DMS114 treated with DMSO at 0.1 percent for 48 hours (cell line): ENCODE measurements at regions not wholly inside any gene's neighbourhood (a gene's known extent, or its start where the extent isn't known, plus 50 kb on each side); places are given as distances from the start of the nearest gene placed in this dataset.

ENCODE experiments used
- DNase-seq: peaks from one replicate; lab custom pipeline; 2025; ENCODE audit not compliant: unreplicated experiment; lab: John Stamatoyannopoulos, UW

DNA sequence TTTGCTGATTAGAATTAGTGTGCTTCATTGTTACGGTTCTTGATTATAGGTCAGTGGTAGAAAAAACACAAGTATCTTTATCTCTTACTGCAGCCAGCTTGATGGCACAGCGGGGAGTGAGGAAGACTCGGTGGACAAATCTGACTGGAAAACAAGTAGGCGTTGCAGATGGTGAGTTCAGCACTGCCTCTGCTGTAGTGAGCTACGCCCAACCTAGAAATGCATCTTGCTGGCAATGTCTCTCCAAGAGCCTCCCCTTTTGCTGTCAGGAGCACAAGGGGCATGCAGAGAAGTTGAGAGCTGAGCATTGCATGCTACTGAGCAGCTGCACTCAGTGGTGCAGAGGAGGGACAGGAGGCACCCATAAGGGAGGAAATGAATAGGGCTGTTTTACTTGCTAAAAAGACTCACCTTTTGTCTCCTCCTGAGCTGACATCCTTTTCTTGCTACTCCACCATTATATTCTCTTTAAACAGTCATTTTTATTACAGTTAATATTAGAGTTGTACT, 977.3 kb upstream of the ACVR2A start:
- no peak for DNase-seq

DNA sequence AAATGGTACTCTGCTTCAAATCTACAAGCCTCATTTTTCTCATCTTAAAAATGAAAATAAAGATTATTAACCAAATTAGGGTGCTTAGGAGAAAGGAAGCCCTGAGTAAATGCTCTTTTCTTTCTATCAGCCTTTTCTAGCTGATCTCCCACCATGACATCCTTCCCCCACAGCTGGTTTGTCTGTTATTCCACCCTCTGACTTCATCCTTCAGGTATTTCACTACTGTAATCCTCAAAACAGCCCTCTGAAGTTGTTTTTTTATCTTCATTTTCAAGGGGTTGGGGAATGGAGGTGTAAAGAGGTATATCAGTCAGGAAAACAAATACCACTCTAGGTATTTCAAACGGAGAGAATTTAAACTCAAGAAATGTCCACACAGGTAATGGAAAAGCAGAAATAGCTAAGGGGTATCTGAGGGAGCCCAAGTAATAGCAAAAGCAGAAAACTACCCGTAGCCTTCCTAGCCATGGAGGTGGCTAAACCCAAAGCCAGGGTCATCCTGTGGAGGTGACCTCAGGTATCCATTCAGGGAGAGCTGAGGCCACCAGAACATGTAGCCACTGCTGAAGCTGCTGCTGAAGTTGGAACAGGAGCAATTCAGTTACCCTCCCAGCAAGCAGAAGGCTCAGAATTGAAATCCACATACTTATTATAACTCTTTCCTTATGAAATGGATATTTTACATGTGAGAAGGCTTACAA, 990.9 kb upstream of the ACVR2A start:
- DNase-seq, result no peak

DNA sequence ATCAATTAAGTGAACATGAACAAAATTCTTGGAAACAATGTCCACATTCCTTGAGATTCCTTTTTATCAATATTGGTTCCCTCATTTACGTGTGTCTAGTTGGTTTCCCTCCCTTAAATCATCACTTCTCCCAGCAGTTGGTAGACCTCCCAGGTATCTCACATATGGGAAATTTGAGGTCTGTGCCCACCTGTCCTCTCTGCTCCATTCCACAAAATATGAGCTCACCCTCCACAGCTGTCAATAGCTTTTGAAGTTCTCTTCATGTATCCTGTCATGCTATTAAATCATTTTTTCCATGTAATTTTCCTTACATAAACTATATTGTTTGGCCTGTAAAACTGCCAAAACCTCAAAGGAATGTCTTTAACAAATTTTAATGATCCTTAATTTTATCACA, 992.2 kb upstream of the ACVR2A start:
- DNase-seq, result no peak

DNA sequence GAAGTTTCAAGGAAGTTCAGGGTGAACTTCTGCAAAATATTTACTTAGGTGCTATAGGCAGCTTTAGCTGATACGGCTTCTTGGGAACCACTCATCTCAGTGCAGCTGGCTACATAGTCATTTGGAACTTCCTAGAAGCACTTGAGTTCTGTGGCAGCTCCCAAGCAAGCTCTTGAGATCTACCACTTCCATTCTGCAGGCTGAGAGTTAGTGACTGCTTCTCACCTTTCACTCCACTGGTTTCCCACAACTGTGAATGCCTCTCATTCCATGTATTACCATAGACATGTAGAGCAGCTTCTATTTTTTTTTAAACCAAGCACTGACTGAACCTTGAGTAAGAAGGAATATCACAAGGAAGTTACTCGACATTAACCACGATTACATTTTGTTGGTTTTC, 994.1 kb upstream of the ACVR2A start:
- DNase-seq, result no peak

DNA sequence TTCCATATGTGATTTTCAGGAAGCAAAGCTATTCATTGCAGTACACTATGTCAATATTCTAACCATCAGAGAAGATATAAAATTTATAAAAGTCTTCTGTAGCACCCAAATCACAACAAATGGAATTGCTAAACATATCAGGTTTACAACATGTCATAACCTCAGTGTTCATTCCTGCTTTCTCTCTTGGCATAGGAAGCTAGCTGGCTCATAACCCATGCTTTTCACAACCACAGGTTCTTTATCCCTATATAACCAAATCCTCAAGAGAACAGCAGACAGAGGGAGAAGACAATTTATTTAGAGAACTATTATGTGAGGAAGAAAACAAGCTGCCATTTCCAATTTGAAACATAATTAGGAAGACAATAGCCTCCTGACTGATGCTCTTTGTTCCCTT, 997.0 kb upstream of the ACVR2A start:
- no peak for DNase-seq

DNA sequence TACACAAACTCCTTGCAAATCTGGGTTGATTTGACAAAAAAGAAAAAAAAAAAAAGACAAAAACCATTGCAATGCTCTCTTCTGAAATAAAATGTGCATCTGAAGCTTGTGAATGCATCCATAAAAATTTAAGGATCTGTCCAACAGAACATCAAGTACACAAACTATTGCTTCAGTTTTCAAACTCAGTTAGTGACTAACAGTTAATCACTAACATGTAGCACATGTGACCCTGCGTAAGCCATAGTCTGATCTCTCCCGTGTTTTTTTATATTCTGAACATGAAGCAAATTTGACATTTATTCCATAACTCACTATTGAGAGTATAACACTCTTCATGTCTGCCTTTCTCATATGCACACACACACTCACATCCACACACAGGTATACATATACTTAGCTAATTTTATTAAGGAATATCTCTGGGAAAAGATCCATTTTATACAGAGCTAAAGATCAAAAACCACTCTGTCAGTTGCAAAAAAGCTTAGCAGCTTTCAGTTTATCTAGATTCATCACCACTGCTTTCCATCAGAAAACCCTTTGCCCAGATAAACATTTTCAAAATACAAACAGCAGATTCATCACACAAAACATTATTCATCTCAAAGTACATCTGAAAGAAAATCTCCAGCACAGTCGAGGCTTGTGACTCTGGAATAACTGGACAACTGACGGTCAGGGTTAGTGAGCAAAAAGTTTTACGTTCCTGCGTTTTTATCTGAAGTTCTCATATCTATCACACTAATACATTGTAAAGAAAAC, 1000.4 kb upstream of the ACVR2A start:
- no peak for DNase-seq

DNA sequence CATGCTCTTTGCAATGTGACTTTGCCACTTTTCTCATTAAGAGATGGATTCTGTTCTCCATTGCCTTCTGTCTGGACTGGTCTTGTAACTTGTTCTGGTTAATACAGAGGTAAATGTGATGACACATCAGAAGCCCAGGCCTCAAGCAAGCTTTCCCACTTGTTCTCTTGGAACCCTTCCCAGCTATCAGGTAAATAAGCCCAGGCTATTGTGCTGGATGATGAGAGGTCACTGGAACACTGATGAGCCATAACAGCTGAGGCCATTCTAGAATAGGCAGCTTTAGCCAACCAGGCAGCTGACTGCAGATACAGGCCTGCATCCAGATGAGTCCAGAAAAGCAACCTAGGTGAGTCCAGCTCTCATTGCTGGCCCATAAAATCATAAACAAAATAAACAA, 1007.0 kb upstream of the ACVR2A start:
- no peak for DNase-seq

DNA sequence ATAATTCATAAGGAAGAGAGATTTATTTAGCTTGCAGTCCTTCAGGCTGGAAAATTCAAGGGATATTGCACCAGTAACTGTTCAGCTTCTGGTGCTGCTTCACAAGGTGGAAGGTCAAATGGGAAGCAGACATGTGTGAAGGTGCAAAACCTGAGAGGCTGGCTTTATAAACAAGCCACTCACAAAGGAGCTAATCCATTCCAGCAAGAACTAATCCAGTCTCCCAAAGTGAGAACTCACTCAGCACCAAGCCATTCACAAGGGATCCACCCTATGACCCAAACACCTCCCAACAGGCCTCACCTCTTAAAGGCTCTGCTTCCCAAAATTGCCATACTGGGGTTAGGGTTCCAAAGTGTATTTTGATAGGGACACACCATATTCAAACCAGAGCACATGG, 1018.4 kb upstream of the ACVR2A start:
- no peak for DNase-seq

DNA sequence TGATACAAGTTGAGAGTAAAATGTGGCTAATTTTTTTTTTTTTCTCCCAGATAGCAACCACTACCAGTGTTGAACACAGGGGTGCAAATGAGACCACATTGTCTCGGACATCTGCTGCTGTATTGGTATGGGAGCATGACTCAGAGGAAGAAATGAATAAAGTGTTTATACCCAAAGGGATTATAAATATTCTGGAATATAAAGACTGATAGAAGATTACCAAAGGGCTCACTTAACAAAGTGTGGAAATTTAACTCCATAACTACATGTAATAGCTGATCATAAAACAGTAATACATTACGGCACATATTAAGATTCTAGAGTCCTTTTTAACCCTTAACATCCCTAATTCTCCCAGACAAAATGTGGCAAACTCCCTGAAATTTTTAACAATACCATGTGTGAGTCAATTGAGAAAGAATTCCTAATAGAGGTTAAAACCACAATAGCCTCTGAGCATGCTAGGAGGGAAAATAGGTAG, 1023.0 kb upstream of the ACVR2A start:
- no peak for DNase-seq

DNA sequence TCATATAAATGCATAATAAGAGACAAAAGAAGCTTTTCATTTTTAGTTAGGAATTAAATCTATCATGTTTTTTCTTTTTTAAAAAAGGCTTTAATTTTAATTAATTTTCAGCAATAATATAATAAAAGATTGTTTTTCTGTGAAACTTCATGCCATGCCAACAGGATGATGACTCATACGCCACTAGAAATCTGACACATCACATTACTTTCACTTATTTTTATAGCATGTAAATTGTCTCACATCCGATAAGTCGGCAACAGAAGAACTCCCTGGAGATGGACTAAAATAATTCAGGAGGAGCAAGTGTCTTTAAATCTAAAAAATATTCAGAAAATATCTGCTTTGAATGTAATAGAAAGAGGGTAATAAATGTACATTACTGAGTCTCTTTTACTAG, 1024.2 kb upstream of the ACVR2A start:
- DNase-seq, result no peak

DNA sequence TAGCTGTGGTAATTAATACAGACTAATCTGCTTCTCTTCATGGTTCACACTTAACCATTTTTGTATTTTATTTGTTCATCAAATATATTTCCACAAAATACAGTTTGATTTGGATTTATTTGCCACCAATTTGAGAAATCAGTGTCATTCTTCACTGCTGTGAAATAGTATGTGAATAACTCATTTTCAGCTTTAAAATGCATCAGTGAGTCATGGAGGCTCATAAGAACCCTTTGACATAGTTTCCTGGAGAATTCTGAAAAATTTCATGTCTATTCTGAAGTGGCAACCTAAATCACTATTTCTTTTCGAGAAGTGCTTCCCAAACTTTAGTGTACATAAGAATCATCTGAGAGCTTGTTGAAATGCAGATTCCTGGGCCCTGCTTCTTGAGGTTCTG, 1026.7 kb upstream of the ACVR2A start:
- no peak for DNase-seq

DNA sequence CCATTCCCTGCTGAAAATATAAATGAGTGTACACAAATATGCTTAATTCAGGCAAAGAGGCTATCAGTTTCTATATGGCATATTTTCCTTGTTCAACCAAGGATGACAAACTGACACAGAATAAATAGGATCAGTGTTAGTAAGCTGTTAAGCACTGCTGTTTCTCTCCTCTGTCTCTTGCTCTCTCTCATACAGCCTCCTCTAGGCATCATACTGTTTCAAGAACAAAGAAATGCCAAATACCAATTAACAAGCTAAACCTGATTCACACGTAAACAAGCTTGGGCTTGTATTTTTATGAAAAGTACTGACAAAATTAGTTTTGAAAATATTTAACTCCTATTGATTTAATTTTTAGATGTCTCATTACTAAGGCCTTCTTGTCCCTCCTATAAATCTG, 1027.2 kb upstream of the ACVR2A start:
- no peak for DNase-seq

DNA sequence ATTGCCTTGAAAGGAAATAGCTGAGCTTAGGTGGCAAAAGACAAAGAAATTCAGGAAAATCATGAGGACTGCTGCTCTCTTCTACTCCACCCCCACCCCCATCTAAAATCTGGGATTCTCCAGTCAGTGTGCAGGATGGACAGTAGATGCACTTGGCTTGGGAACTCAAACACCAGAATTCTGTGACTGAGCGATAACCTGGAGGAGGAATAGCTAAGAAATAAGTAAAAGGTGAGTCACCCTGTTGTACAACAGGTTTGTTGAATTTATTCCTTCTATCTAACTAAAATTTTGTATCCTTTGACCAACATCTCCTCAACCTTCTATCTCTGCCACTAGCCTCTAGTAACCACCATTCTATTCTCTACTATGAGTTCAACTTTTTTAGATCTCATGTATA, 1029.9 kb upstream of the ACVR2A start:
- DNase-seq, result no peak

DNA sequence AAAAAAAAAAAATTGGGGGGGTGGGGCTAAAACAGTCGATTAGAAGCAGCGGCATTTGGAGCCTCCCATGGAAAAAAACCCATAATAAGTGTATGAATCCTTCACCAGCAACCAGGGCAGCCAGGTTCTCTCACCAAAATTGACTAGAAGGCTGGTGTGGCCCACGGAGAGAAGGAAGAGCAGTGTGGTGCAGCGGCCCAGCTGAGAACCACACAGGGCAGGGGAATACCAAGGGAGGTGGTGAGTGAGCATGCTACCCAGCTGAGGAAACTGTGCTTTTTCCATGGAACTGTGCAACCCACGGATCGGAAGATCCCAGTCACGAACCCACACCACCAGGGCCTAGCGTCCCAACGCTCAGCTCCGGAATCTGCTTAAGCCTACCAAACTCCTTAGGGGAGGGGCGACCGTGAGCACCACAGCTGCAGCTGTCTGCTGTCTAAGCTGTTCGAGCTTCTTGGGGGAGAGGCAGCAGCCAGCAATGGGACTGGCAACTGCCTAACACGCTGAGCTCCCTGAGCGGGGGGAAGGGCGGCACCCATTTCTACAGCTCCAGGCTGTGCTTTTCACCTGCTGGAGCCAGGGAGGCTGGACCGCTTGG, 1037.2 kb upstream of the ACVR2A start:
- DNase-seq, result no peak

DNA sequence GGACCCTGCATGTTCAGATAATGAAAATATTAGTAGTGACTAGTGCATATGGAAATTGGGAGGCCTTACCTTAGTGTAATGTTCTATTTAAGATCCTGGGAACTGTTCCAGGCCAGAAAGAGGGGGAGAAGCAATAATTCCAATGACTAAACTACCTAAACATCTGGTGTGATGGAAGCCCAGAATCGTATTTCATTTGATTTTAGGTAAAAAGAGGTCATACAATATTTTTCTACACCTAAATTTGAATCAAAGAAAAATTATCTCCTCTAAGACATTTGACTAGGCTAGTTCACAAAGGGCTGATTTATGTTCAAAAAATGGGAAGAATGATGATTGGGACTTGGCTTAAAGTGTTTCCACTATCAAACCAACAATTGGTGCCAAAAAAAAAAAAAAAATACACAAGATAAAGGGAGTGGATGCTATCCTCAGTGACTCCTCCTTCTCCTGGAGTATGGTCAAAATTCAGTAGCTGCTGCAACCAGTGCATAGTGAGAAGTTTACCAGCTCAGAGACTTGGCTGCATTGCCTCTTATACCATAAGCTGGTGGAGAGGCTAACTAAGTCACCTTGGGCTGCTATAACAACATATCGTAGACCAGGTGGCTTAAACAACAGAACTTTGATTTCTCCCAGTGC, 1038.3 kb upstream of the ACVR2A start:
- DNase-seq, result no peak

DNA sequence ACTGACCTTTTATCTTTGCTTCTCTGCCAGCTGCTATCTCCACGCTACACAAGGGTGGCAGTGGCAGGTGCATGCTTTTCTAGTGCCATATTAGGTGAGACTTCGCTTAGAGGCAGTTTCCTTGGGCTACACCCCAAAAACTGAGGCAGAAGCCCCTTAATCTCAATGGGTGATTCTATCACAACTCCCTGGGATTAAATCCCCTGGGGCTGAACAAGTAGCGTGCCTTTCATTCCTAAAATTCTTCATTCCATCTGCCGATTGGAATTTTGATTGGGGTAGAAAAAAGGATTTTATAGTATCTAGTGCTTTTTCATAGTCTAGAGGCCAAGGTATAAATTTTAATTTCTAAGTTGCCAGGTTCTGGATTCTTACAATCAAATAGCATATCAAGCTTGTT, 1040.5 kb upstream of the ACVR2A start:
- no peak for DNase-seq

DNA sequence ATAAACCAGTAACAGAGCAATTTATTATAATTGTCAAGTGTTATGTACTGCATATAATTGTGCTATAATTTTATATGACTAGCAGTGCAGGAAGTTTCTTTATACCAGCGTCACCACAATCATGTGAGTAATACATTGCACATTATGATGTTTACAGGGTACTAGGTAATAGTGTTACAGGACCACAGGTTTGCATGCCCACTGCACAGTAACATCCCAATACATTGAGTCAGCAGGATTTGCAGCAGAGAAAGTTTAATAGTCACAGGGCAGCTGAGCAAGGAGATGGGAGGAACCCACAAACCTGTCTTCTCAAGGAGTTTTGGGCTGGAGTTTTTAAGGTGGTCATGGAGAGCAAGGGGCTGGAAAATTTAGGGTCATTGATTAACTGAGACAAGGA, 1042.9 kb upstream of the ACVR2A start:
- DNase-seq, result no peak

DNA sequence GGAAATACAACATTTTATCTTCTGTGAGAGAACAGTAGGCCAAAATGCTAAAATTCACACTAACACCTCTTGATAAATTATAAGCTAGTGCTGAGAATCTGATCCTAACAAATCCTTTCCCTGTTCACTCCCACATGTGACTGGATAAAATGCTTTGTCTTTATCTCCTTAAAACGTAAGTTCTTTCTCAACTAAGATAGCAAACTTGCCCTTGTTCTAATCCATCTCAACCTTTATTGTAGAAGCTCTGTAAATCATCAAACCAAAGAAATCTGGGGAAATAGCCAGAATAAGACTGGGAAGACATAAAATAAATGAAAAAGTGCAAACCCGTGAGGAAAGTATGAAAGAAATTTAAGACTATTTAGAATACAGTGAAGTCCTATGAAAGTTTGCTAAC, 1058.4 kb upstream of the ACVR2A start:
- no peak for DNase-seq

DNA sequence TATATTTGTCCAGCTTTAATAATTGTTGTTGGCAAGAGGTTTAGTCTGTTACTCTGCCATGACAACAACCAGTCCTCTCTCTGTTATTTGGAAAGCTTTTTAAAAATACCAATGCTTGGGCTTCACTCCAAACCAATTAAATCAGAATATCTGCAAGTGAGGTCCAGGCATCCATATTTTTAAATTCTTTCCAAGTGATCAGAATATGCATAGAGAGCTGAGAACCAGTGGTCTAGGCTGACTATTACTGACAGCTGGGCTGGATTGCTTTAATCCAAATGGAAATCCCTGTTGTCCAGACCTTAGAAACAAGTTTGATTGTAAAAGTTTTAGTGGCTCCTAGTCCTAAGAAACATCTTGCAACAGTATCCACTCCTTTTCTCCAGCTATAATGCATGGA, 1059.7 kb upstream of the ACVR2A start:
- DNase-seq, result no peak

DNA sequence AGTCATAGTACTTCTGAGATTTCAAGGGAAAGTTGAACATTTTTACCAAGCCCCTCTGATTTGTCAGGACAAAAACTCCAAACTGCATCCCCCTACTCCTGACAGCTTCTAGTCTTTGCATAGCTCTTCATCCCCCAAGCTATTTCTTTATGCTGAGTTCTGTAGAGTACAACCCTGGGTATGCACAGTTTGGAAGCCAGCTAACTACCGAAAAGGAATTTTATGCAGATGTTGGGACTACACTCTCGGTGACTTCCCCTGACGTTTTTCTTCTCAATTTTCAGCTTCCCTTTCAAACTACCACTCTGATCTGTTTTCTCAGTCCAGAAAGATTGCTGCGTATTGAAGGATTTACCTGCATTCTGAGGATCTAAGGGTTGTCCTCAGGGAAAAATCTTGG, 1060.2 kb upstream of the ACVR2A start:
- DNase-seq, result no peak

DNA sequence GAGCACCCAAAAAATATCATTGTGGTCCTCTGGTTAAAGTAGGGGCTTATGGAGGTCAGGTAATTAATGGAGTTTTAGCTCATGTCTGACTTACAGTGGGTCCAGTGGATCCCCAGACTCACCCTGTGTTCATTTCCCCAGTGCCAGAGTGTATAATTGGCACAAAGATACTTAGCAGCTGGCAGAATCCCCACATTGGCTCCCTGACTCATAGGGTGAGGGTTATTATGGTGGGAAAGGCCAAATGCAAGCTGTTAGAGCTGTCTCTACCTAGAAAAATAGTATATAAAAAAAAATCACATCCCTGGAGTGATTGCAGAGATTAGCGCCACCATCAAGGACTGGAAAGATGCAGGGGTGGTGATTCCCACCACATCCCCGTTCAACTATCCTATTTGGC, 1067.6 kb upstream of the ACVR2A start:
- DNase-seq, result no peak

DNA sequence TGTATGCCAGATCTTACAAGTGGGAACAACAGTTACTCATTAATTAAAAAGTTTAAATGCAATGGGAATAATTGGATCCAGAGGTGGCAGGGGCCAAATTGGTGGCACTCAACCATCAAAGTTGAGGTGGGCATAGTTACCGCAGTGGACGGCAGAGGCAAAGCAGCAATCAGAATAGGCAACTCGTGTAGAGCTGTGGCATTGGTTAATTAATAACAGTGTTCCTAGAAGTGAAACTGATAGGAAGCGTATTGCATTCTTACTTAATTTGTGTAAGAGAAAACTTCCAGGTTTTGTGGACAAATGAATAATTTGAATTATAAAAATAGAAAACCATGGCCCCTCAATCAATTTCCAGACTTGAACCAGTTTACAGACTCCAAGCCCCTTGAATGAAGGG, 1068.2 kb upstream of the ACVR2A start:
- DNase-seq, result no peak
